GM12878 (cell line): ENCODE measurements at regions not wholly inside any gene's neighbourhood (a gene's known extent, or its start where the extent isn't known, plus 50 kb on each side); places are given as distances from the start of the nearest gene placed in this dataset.

Experiments used
- ATAC-seq: fragments of 200-7000 bp; cut with Tn5 transposase; 3 replicates; pipeline ENCODE4 v1.9.1; 2020; ENCODE audit warnings: mild to moderate bottlenecking, moderate library complexity
- BruUV-seq: library from RNA; stranded (reverse); fragments of 400-500 nt; replicated peaks from 2 replicates; lab custom pipeline; 2021; lab: Mats Ljungman, UMichigan
- CTCF ChIA-PET: fragments of 300-600 bp; sonication (Branson Sonifier 250); formaldehyde crosslinking; extraction: SDS; loops from one replicate; lab custom pipeline; 2021; ENCODE audit warnings: inconsistent platforms; lab: Yijun Ruan, JAX
- POLR2A ChIA-PET: fragments of 350-600 bp; formaldehyde crosslinking; extraction: SDS; loops from one replicate; lab custom pipeline; 2021; ENCODE audit warnings: inconsistent platforms; lab: Charles Lee
- RAD21 ChIA-PET: fragments of 300-600 bp; sonication (Branson Sonifier 250); formaldehyde crosslinking; loops from one replicate; lab custom pipeline; 2023; ENCODE audit warnings: antibody characterized with exemption; ENCODE audit not compliant: unreplicated experiment; lab: Charles Lee
- SMC1A ChIA-PET: fragments of 300-600 bp; sonication (Branson Sonifier 250); formaldehyde crosslinking; loops from one replicate; lab custom pipeline; 2023; ENCODE audit not compliant: unreplicated experiment, uncharacterized antibody; lab: Charles Lee
- DNase-seq: peaks from one replicate; pipeline ENCODE4 v3.0.0-alpha.2; 2011; ENCODE audit warnings: low read depth, low spot score
- FAIRE-seq: peaks from 3 replicates; lab custom pipeline; 2011; peaks lifted over from hg19 to GRCh38; lab: Jason Lieb, UNC
- H2AFZ ChIP-seq: 2 replicates; pipeline ENCODE4 v1.6.0; 2011; ENCODE audit warnings: low read depth, low read length, control low read depth; ENCODE audit not compliant: control insufficient read depth
- H3K27ac ChIP-seq: 2 replicates; pipeline ENCODE4 v1.5.1; 2011; ENCODE audit warnings: control low read depth; ENCODE audit not compliant: control insufficient read depth, insufficient read depth
- H3K27me3 ChIP-seq, 2 experiments: replicated peaks in 1 of 2; 2 replicates each; pipeline versions ENCODE4 v1.6.0 to v1.6.1; 2011; ENCODE audit warnings: low read length in 1 of 2; ENCODE audit not compliant: control insufficient read depth in 2 of 2, insufficient read depth in 2 of 2
- H3K36me3 ChIP-seq, 2 experiments: 2 replicates each; pipeline ENCODE4 v1.5.1; 2011; ENCODE audit warnings: low read length in 1 of 2; ENCODE audit not compliant: control insufficient read depth in 2 of 2, insufficient read depth in 2 of 2
- H3K4me1 ChIP-seq: 2 replicates; pipeline ENCODE4 v1.6.1; 2011; ENCODE audit warnings: mild to moderate bottlenecking, low read length, moderate library complexity, mixed read lengths; ENCODE audit not compliant: control insufficient read depth, insufficient read depth
- H3K4me2 ChIP-seq: 2 replicates; pipeline ENCODE4 v1.6.0; 2011; ENCODE audit warnings: control low read depth; ENCODE audit not compliant: control insufficient read depth, insufficient read depth
- H3K4me3 ChIP-seq: fragments of 200-600 bp; sonication (generic); 2 replicates; pipeline ENCODE4 v1.5.1; 2016
- H3K79me2 ChIP-seq: 2 replicates; pipeline ENCODE4 v1.6.0; 2011; ENCODE audit warnings: low read length; ENCODE audit not compliant: control insufficient read depth, insufficient read depth
- H3K9ac ChIP-seq: 2 replicates; pipeline ENCODE4 v1.8.0; 2011; ENCODE audit warnings: low read length, control low read depth, mixed read lengths; ENCODE audit not compliant: control insufficient read depth, insufficient read depth
- H3K9me3 ChIP-seq: replicated peaks from 3 replicates; pipeline ENCODE4 v1.5.1; 2011; ENCODE audit warnings: mild to moderate bottlenecking, low read length; ENCODE audit not compliant: control insufficient read depth, insufficient read depth
- H4K20me1 ChIP-seq: 2 replicates; pipeline ENCODE4 v1.6.0; 2011; ENCODE audit not compliant: control insufficient read depth, insufficient read depth
- BCL3 ChIP-seq: IDR thresholded peaks from 2 replicates; pipeline ENCODE4 v1.6.1; 2011; ENCODE audit warnings: borderline replicate concordance, low read depth, mild to moderate bottlenecking, moderate library complexity, low read length; ENCODE audit not compliant: insufficient read depth, poor library complexity, severe bottlenecking
- EZH2 ChIP-seq: IDR thresholded peaks from 2 replicates; pipeline ENCODE4 v1.6.1; 2012; ENCODE audit warnings: low read depth, mild to moderate bottlenecking, control low read depth, inconsistent platforms, low read length, borderline replicate concordance; ENCODE audit not compliant: control insufficient read depth
- LARP7 ChIP-seq: fragments of 450-650 bp; IDR thresholded peaks from 2 replicates; pipeline ENCODE4 v1.6.1; 2017; ENCODE audit warnings: mild to moderate bottlenecking
- MEF2A ChIP-seq: IDR thresholded peaks from 2 replicates; pipeline ENCODE4 v1.6.1; 2011; ENCODE audit warnings: low read depth, mild to moderate bottlenecking, low read length, moderate library complexity; ENCODE audit not compliant: insufficient read depth
- MEF2B ChIP-seq: fragments of 450-650 bp; IDR thresholded peaks from 2 replicates; pipeline ENCODE4 v1.6.1; 2018; ENCODE audit warnings: mild to moderate bottlenecking, moderate library complexity; ENCODE audit not compliant: partially characterized antibody, poor library complexity, severe bottlenecking
- MYB ChIP-seq: fragments of 150-350 bp; IDR thresholded peaks from 2 replicates; pipeline ENCODE4 v1.6.1; 2014; ENCODE audit warnings: mild to moderate bottlenecking, low read depth, low read length, borderline replicate concordance
- NFYA ChIP-seq: IDR thresholded peaks from 2 replicates; pipeline ENCODE4 v1.6.1; 2011; ENCODE audit warnings: low read depth, mild to moderate bottlenecking, low read length, improper control_type of control experiment, borderline replicate concordance
- NR2F1 ChIP-seq: fragments of 450-650 bp; conservative IDR thresholded peaks from 2 replicates; pipeline ENCODE4 v1.6.1; 2017; ENCODE audit warnings: mild to moderate bottlenecking
- POLR2AphosphoS5 ChIP-seq: IDR thresholded peaks from 2 replicates; pipeline ENCODE4 v1.6.1; 2011; ENCODE audit warnings: mild to moderate bottlenecking, low read length, inconsistent platforms
- RUNX3 ChIP-seq: IDR thresholded peaks from 2 replicates; pipeline ENCODE4 v1.6.1; 2012; ENCODE audit warnings: low read length, inconsistent platforms
- STAT1 ChIP-seq: fragments of 450-650 bp; conservative IDR thresholded peaks from 2 replicates; pipeline ENCODE4 v1.6.1; 2014; ENCODE audit warnings: antibody characterized with exemption, mild to moderate bottlenecking
- WRNIP1 ChIP-seq: IDR thresholded peaks from 2 replicates; pipeline ENCODE4 v1.6.1; 2011; ENCODE audit warnings: low read depth, low read length, improper control_type of control experiment, borderline replicate concordance
- WGBS: methylation state at CpG from one replicate; pipeline ENCODE4 v1.1.6; 2016; ENCODE audit warnings: low lambda C conversion rate; ENCODE audit not compliant: insufficient replicate concordance, insufficient coverage; ENCODE audit errors: missing lambda C conversion rate; 5-methylcytosine and 5-hydroxymethylcytosine counted together
- in situ Hi-C: fragments of 300-500 bp; cut with MboI; formaldehyde crosslinking; loops from 9 replicates; pipeline ENCODE4 v1.14.3; 2018; ENCODE audit warnings: mixed read lengths
- intact Hi-C: fragments of 100-400 bp; cut with micrococcal nuclease; formaldehyde crosslinking; loops from one replicate; pipeline ENCODE4 v1.14.2; 2022; ENCODE audit not compliant: unreplicated experiment

- Histone ChIP-seq H3K4me2 (no peak overlapping the region), H3K79me2 (no peaks in the 10 kb centered on the region), H3K9ac (no peak overlapping the region), H2AFZ (no peak overlapping the region), H3K27me3 (peaks cover 0 to 3% of the 10 kb centered on the region in 2 experiments; a peak in 1 of 4 replicates), H3K4me3 (no peak overlapping the region), H4K20me1 (no peaks in the 10 kb centered on the region), H3K36me3 (no peaks in the 10 kb centered on the region), H3K9me3 (no peaks in the 10 kb centered on the region), H3K4me1 (no peaks in the 10 kb centered on the region)
- no peak for ATAC-seq
- intact Hi-C loops (no loop called here), in situ Hi-C loops (no loop called here)
- ChIA-PET CTCF (no interaction called here), SMC1A (no interaction called here), POLR2A (no interaction called here), RAD21 (no interaction called here)
- DNase-seq: no peak
- 25% methylated on average over 3 of the region's 3 CpGs for WGBS
- no TSS peak for BruUV-seq
- no peak for FAIRE-seq
- TF ChIP-seq POLR2AphosphoS5: no peak
- TF ChIP-seq STAT1: no peak
- TF ChIP-seq MEF2B: no peak
- TF ChIP-seq MYB: no peak
- no peak for TF ChIP-seq BCL3
- no peak for TF ChIP-seq RUNX3
- no peak for TF ChIP-seq NR2F1
- no peak for TF ChIP-seq LARP7
- TF ChIP-seq EZH2: no peak
- TF ChIP-seq NFYA: no peak
- TF ChIP-seq WRNIP1: no peak
- no peak for TF ChIP-seq MEF2A
- TF ChIP-seq, all 136 proteins: peak for 0
- no peak overlapping the region for H3K27ac ChIP-seq
Measured at GRCh38 chr11:130649801-130650200, 201.4 kb downstream of the ADAMTS15 start.
